Parathyroid adenoma (tissue), 2 donors: ENCODE measurements at regions not wholly inside any gene's neighbourhood (a gene's known extent, or its start where the extent isn't known, plus 50 kb on each side); places are given as distances from the start of the nearest gene placed in this dataset.

Experiments
- H2AFZ ChIP-seq: fragments of 300-600 bp; sonication (generic); one replicate; pipeline ENCODE4 v1.7.0; 2017; ENCODE audit warnings: antibody characterized with exemption, mild to moderate bottlenecking
- H3K27ac ChIP-seq: fragments of 300-600 bp; sonication (generic); one replicate; pipeline ENCODE4 v1.7.0; 2017
- H3K27me3 ChIP-seq: fragments of 300-600 bp; sonication (generic); one replicate; pipeline ENCODE4 v1.7.0; 2017; ENCODE audit warnings: low read length; ENCODE audit not compliant: control insufficient read depth, insufficient read depth
- H3K36me3 ChIP-seq: fragments of 300-600 bp; sonication (generic); one replicate; pipeline ENCODE4 v1.7.0; 2017; ENCODE audit warnings: low read length; ENCODE audit not compliant: control insufficient read depth, insufficient read depth
- H3K4me1 ChIP-seq: fragments of 300-600 bp; sonication (generic); one replicate; pipeline ENCODE4 v1.7.0; 2017; ENCODE audit warnings: control low read depth
- H3K4me2 ChIP-seq: fragments of 300-600 bp; sonication (generic); one replicate; pipeline ENCODE4 v1.7.0; 2017; ENCODE audit warnings: low read length
- H3K4me3 ChIP-seq: fragments of 300-600 bp; sonication (generic); one replicate; pipeline ENCODE4 v1.7.0; 2017; ENCODE audit warnings: low read depth, low read length
- H3K79me2 ChIP-seq: fragments of 300-600 bp; sonication (generic); one replicate; pipeline ENCODE4 v1.7.0; 2017; ENCODE audit warnings: control low read depth
- H3K9ac ChIP-seq: fragments of 300-600 bp; sonication (generic); one replicate; pipeline ENCODE4 v1.7.0; 2017; ENCODE audit warnings: mild to moderate bottlenecking
- H3K9me3 ChIP-seq: fragments of 300-600 bp; sonication (generic); one replicate; pipeline ENCODE4 v1.7.0; 2017; ENCODE audit warnings: low read length; ENCODE audit not compliant: control insufficient read depth
- TF ChIP-seq, protein P1 (sequence below): fragments of 300-600 bp; sonication (generic); IDR thresholded peaks from one replicate; pipeline ENCODE4 v1.7.0; 2017; ENCODE audit warnings: antibody characterized with exemption, mild to moderate bottlenecking
- donor health status: primary hyperparathyroidism.

DNA sequence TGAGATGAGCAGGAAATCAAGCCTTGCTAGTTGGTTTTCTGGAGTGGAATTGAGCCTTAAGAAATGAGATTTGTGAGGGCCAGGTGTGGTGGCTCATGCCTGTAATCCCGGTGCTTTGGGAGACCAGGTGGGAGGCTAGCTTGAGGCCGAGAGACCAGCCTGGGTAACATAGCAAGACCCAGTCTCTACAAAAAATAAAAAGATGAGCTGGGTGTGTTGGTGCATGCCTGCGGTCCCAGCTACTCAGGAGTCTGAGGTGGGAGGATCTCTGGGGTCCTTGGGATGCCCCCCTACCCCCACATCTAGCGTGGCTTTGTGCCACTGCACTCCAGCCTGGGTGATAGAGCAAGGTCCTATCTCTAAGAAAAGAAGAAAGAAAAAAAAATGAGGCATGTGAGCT, 104.2 kb upstream of the RTL1 start:
- TF ChIP-seq, protein P1, sequence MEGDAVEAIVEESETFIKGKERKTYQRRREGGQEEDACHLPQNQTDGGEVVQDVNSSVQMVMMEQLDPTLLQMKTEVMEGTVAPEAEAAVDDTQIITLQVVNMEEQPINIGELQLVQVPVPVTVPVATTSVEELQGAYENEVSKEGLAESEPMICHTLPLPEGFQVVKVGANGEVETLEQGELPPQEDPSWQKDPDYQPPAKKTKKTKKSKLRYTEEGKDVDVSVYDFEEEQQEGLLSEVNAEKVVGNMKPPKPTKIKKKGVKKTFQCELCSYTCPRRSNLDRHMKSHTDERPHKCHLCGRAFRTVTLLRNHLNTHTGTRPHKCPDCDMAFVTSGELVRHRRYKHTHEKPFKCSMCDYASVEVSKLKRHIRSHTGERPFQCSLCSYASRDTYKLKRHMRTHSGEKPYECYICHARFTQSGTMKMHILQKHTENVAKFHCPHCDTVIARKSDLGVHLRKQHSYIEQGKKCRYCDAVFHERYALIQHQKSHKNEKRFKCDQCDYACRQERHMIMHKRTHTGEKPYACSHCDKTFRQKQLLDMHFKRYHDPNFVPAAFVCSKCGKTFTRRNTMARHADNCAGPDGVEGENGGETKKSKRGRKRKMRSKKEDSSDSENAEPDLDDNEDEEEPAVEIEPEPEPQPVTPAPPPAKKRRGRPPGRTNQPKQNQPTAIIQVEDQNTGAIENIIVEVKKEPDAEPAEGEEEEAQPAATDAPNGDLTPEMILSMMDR: no peak

DNA sequence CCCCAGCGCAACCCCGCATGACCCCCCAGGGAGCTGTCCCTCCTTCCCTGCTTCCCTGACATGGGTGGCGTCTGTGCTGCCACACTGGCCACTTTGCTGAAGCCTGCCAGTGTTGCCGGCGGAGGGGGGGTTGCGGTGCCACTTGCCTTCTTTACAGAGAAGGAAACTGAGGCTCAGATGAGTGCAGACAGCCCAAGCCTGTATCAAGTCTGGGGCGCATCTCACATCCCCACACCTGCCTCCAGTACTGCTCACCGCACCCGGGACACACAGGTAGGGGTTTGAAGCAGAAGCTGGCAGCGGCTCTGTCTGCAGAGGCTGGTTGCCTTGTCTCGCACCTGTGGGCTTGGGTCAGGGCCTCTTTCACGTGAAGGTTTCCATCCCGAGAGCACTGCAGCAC, 104.7 kb upstream of the RTL1 start:
- TF ChIP-seq, protein P1: no peak
- Histone ChIP-seq H3K4me2 (no peak overlapping the region), H3K27me3 (no peaks in the 10 kb centered on the region), H3K9me3 (no peaks in the 10 kb centered on the region), H3K27ac (no peak overlapping the region), H3K9ac (no peak overlapping the region), H2AFZ (no peak overlapping the region), H3K4me1 (no peaks in the 10 kb centered on the region), H3K36me3 (no peaks in the 10 kb centered on the region), H3K4me3 (no peak overlapping the region), H3K79me2 (no peaks in the 10 kb centered on the region)

More for the DNA sequence above, 104.2 kb upstream of the RTL1 start:
- H3K36me3 ChIP-seq: no peaks in the 10 kb centered on the region
- H3K9ac ChIP-seq: no peak overlapping the region
- no peak overlapping the region for H3K4me2 ChIP-seq
- no peaks in the 10 kb centered on the region for H3K9me3 ChIP-seq
- H3K4me1 ChIP-seq: no peaks in the 10 kb centered on the region
- no peak overlapping the region for H3K4me3 ChIP-seq
- no peak overlapping the region for H2AFZ ChIP-seq
- H3K27me3 ChIP-seq: no peaks in the 10 kb centered on the region
- H3K27ac ChIP-seq: no peak overlapping the region
- H3K79me2 ChIP-seq: no peaks in the 10 kb centered on the region

DNA sequence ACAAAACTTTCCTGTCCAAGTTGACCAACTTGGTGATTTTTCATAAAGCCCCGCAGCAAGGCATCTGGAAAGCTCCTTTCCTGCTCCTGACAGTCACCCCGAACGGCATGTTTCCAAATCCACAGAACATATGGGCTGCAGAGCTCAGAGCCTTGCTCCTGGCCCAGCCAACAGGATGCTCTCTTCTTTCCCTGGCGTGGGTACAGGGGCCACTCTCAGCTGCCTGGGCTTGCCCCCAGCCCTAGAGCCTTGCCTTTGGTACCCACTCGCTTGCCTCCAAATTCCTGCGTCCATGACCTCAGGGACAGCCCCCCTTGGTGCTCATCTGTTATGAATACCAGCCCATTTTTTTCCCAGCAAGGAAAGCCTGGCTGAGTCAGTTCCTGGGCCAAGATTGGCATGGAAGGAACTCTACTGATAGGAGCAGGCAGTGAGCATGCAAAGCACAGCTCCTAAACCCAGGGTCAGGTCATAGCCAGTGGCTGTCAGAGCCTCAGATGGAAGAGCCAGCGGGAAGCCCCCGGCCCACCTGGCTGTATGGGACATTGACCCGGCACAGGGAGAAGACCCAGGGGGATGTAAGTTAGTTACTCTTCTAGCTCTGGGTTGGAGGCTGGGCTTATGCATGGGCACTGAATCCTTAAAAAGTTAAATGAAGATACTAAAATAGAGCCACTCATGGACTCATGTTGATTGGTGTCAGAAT, 105.3 kb upstream of the RTL1 start:
- Histone ChIP-seq H3K4me3 (no peak overlapping the region), H3K36me3 (no peaks in the 10 kb centered on the region)
- TF ChIP-seq, protein P1: no peak

DNA sequence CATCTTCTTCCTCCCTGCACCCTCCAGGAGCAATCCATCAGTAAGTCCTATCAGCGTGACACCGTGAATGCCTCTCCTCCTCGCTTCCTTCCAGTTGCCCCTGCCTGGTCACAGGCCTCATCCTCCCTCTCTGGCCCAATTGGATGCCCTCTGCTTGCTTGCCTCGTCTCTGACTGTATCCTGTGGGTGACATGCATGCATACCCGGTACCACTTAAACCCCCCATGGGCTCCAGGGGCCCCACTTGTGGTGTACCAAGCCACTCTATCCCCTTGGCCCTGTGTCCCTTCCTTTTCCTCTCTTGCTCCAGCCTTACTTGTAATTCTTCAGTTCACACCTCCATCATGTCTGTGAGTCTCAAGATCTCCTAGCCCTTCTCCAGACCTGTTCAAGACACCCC, 106.0 kb upstream of the RTL1 start:
- Histone ChIP-seq H3K79me2 (no peaks in the 10 kb centered on the region), H3K4me1 (no peaks in the 10 kb centered on the region), H3K4me3 (no peak overlapping the region), H3K9ac (no peak overlapping the region), H3K4me2 (no peak overlapping the region), H3K36me3 (no peaks in the 10 kb centered on the region), H2AFZ (no peak overlapping the region), H3K27ac (no peak overlapping the region), H3K27me3 (no peaks in the 10 kb centered on the region), H3K9me3 (no peaks in the 10 kb centered on the region)
- TF ChIP-seq, protein P1: no peak

More for the DNA sequence above, 105.3 kb upstream of the RTL1 start:
- H3K79me2 ChIP-seq: no peaks in the 10 kb centered on the region
- no peak overlapping the region for H2AFZ ChIP-seq
- H3K9me3 ChIP-seq: no peaks in the 10 kb centered on the region
- H3K27me3 ChIP-seq: no peaks in the 10 kb centered on the region
- no peaks in the 10 kb centered on the region for H3K4me1 ChIP-seq
- H3K9ac ChIP-seq: no peak overlapping the region
- no peak overlapping the region for H3K27ac ChIP-seq
- no peak overlapping the region for H3K4me2 ChIP-seq

DNA sequence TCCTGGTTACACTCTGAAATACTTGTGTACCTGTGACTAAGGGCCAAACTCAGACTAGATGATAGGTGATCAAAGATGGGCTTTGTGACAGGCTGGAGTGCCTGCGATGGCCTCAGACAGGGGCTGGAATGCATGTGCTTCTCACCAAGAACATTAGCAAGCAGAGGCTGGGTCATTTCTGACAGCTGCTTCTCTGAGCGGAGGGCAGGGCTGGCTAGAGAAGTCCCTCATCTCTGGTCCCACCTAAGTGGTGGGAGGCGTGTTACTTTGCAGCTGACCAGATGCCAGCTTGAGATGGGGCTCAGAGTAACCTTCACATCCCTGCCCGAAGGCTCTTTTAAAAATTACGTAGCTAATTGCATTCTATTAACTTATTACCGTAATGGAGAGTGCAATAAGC, 106.8 kb upstream of the RTL1 start:
- Histone ChIP-seq H3K9me3 (no peaks in the 10 kb centered on the region), H3K4me3 (no peak overlapping the region), H3K27ac (no peak overlapping the region), H3K4me2 (no peak overlapping the region), H3K79me2 (no peaks in the 10 kb centered on the region), H3K36me3 (no peaks in the 10 kb centered on the region), H3K4me1 (no peaks in the 10 kb centered on the region), H2AFZ (no peak overlapping the region), H3K27me3 (no peaks in the 10 kb centered on the region), H3K9ac (no peak overlapping the region)
- TF ChIP-seq, protein P1: no peak
